HG03442 (cell line): ENCODE measurements at regions not wholly inside any gene's neighbourhood (a gene's known extent, or its start where the extent isn't known, plus 50 kb on each side); places are given as distances from the start of the nearest gene placed in this dataset.

ENCODE experiments used
- ATAC-seq: cut with Tn5 transposase; IDR thresholded peaks from one replicate; pipeline ENCODE4 v1.9.1; 2021; ENCODE audit warnings: mild to moderate bottlenecking, moderate library complexity; ENCODE audit not compliant: unreplicated experiment

DNA sequence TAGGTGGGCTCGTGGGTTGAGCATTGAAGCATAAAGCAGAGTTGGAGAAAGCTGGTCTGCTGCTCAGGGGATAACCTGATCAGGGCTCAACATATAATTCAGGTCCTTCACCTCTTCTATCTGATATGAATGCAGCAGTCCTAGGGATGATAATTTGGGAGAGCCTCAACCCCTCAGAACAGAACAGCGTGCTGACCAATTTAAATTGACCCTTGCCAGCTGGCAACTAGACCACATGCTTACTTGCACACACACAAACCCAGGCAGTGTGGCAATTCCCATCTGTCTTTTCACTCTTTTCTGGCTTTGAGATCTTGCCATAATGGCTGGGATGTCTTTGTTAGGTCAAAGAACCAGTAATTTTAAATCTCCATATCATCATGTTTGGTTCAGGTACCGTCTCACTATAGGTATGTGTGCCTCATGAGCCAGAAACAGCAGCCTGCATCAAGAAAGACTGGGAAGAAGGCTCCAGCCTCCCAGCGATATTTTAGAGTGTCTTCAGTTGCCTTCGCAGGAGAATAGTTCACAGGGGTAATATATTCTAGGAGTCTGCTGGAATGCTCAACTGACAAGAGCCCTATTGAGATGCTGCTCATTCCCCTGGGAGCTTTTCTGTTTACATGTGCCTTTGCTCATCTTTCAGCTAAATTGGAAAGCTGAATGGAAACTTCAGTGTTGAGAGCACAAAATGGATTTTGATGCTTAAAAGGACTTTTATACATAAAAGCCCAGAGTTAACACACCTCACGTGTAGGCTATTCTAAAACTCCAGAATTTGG lies 497.6 kb downstream of the RASEF start:
- ATAC-seq = no peak

DNA sequence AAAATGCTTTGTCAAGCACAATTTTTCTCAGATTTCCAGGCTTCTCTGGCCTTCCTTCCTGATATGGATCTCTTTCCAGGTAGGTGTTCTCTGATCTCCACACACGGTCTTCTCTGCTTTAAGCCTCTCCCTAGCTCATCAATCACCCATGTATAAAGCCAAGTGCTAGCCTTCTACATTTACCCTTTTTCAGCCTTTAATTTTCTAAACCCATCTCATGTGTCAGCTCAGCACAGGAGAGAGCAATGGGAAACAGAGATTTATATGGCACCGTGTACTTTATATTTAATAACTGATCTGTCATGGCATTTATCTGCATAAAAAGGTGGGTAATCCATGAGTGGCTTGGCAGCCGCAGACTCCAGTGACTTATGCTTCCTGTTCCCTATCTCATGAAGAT lies 495.0 kb downstream of the RASEF start:
- no peak for ATAC-seq

DNA sequence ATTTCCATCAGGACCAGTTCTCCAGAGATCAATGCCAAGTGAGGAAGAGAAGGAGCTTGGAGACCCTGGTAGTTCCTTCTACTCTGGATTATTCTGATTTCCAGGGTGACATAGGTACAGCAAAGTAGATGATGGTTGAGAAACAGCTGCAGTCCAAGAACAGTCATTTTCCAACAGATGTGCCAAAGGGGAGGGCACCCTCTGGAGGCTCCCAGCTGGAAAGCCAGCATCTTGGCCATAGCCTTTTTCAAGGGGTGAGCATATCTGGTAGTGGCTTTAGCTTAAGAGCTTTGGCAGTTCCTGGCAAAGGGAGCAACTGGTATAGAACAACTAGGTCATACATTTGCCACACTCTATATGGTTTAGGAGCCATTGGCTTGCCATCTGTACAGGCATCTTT lies 492.7 kb downstream of the RASEF start:
- no peak for ATAC-seq

DNA sequence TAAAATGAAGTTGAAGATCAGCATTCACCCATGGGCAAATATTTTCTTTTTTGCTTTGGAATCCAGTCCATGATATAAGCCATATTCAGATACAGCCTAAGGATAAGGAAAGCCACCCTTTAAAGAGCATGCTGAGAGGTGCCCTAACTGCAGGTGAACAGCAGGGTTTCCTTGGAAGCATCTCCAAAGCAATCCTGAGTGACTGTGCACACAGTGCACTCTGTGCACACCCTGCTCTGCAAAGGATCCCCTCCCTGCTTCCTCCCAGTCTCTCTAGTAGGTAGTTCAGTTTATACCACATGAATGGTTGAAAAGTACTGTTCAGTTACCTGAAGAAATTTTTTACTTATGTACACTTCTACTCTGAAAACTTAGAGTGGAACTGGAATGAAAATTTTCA lies 491.4 kb downstream of the RASEF start:
- no peak for ATAC-seq

DNA sequence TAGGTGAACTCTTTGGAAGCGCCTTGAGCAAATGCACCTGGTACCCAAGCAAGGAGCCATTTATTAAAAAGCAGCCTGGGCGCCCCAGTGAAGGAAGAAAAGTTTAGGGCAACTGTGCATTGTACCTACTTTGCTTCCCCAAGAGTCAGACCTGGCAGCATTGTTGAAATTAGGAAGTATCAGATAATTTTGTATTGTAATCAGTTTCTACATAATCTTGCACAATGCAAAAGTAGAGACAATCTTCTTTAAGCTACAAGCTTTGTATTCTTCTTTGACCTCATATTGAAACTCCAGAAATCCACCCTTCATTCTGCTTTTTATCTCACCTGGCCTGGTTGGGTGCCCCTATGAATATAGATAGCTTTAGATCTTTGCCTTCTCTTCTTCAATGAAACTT lies 490.8 kb downstream of the RASEF start:
- ATAC-seq = no peak

DNA sequence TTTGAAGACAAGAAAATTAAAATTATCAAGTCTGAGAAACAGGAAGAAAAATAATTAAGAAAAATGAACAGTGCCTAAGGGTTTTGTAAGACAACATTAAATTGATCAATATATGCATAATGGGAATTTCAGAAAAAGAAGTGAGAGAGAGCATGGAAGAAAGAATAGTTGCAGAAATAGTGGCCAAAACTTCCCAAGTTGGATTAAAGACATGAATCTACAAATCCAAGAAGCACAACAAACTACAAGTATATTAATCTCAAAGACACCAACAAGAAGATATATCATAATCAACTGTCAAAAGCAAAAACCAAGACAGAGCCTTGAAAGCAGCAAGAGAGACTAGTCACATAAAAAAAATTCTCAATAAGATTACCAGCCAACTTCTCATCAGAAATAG lies 488.0 kb downstream of the RASEF start:
- no peak for ATAC-seq

DNA sequence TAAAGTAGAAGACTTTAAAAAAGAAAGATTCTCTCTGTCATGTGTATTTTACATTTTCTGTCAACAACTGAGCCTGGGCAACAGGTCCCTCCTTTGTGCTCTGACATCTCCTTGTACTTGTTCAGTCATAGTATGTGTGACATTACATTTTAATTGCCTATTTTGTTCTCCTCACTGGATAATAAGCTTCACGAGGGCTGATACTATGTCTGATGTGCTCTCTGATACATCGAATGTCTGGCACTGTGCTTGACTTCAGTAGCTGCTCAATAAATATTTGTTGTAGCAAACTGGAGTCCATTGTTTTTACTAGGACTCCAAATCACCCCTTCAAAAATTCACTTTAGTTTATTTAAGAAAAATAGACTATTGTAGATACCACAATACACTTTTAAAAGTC lies 482.0 kb downstream of the RASEF start:
- no peak for ATAC-seq

DNA sequence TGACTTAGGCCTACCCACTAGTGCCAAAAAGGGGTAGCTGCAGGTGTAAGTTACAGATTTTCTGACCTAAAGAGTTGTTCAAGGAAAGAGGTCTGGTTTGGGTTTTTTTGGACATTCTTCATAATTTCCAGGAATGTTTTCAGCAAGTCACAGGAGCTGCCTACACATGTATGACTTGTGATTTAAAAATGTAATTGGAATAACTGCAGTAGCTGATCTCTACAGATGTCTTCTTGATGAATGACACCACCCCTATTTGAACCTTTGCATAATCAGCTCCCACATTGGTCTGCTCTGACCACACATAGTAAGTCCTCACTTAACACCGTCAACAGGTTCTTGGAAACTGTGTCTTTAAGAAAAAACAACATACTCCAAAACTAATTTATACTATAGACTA lies 481.4 kb downstream of the RASEF start:
- ATAC-seq = no peak

DNA sequence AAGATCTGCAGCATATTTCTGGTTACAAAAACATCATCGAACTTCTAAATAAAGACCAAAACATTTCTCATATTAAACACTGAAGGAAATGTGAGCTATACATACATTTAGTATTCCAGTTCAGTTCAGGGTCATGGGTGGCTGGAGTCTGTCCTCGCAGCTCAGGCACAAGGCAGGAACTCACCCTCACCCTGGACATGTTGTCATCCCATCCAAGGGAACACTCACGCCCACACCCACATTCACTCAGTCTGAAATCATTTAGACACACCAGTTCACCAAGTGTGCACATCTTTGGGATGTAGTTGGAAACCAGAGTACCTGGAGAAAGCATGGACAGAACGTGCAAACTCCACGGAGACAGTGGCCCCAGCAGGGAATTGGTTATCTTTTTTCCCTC lies 481.0 kb downstream of the RASEF start:
- ATAC-seq = no peak

DNA sequence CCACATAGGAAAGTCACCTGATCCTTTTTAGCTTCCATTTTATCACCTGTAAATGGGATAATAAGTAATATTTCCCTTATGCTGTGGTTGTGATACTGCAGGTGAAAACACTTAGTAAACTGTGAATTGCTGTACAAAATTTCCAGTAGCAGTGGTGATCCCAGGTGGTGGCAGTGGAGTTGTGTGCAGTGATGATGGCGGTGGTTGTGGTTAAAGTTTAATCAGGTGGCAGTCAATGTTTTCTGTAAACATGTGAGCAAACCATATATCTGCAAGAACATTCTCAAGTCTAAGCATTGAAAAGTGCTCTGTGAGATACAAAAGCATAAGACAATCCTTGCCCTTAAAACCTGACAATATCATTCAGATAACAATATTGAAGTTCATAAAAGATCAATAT lies 480.2 kb downstream of the RASEF start:
- no peak for ATAC-seq

DNA sequence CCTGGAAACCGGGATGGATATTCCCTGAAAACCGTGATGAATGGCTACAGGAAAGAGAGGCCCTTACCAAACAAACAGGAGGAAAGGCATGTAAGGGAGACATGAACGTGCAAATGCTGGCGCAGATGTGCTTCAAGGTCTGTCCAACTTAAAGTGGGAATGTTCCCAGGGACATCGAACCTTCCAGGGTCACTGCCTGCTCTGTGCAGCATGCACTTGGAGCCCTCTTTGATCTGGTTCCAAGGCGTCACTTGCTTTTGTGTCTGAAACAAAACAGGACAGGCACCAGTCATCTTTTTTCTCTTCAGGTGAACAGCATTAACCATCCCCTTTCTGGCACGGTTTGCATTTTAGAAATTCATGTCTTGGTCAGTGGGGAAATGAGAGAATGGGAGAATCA lies 479.4 kb downstream of the RASEF start:
- ATAC-seq = no peak

DNA sequence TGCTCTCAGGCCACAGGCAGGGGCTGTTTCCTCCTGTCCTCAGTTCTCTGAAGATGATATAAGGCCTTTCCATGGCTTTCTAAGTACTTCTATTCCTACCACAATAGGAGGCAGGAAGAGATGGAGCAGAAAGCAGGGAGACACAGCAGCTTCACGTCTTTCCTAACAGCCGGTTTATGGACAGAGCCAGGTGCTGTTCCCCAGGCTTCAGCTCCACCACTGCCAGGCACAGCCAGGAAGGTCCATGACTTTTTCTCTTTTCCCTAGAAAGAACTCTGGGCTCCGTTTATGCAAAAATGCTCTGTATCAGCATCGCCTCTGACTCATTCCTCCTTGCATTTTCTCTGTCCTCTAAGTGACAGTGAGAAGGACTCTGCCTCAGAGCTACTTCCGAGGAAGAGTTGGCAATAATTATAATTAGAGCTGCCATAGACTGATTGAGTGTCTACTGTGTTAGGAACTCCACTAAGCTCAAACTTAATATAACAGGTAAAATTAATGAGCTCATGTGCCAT lies 478.5 kb downstream of the RASEF start:
- ATAC-seq = no peak

DNA sequence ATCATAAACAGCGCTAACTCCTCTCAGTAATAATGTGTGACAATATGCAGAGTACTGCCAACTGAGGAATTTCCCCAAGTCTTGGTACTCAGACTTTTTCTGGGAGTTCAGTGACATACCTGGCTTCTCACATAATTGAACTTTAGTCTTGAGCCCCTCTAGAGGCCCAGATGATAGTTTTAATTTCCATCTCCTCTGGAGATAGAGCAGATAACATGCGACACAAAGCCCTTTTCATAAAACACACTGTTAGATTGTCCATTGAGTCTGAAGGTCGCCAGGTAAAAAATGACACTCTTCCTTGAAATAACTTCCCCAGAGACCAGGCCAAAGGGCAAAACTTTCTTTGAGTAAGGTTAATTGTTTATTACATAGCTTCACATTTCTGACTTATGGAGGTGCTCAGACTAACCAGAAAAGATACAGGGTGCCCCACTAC lies 476.0 kb downstream of the RASEF start:
- ATAC-seq = no peak

DNA sequence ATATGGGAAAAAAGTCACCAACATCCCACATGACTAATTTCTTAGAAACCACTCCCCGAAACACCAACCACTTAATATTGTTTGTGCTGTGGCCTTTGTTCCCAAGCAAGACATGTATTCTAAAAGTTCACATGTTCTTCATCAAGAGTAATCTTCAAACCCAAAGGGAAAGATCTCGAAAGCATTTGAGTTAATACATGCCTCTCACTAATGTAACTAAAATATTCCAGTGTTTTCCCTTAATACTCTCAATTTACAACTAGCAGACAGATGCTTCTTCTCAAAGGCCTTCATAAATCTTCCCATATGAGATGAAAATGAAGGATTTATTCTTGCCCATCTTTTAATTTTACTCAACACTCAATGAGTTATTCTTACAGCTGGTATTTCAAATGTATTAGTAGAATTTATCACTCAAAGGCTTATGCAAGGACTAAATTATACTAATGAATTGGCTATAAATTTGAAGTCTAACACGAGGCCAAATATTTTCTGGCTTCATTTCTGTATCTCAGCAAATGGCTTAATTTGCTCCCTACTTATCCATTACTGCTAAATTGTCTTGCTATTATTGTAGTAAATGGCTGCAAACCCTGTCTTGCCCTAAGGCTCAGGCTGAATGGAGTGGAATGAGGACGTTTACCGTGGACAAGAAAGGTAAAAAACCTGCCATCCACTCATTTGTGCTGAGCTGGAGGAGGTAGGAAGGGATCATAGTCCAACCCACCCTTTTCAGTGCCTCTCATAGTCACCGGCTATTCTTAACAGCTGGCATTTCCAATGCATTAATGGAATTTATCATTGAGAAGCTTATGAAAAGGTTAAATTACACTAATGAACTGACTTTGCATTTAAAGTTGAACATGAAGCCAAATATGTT lies 474.4 kb downstream of the RASEF start:
- no peak for ATAC-seq

DNA sequence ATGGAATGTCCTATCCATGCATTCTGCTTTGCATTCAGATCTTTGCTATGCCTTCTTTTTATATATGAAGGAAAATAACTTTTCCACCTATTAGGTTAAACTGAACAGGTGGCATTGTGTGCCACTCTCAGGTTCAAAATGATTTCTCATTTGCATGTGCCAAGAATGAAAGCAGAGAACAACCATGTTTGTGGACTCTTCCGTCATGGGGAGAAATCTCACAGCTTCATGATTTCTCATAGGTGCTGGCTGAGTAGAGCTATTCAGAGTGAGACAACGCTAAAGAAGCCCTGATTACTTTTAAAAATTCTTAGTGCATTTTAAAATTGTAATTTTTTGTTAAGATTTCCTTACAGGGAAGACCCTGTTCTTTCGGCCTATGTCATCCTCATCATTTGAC lies 472.1 kb downstream of the RASEF start:
- no peak for ATAC-seq

DNA sequence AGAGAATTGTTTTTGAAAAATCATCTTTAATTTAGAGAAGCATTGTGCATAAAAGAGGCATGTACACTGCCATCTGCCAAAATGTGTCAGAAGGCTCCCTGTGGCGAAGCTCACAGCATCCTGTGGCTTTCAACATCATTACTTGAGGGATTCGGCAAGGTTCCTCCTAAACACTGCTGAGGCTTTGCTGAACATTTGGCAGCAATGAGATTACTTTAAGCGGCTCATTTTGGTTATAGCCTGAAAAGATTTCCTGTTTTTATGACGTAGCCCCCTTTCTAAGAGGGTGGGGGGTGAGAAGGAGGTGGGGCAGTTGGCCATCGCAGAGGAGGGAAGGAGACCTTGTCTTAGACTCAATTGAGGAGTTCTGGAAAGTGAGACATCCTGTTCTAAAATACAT lies 469.4 kb downstream of the RASEF start:
- ATAC-seq = no peak

DNA sequence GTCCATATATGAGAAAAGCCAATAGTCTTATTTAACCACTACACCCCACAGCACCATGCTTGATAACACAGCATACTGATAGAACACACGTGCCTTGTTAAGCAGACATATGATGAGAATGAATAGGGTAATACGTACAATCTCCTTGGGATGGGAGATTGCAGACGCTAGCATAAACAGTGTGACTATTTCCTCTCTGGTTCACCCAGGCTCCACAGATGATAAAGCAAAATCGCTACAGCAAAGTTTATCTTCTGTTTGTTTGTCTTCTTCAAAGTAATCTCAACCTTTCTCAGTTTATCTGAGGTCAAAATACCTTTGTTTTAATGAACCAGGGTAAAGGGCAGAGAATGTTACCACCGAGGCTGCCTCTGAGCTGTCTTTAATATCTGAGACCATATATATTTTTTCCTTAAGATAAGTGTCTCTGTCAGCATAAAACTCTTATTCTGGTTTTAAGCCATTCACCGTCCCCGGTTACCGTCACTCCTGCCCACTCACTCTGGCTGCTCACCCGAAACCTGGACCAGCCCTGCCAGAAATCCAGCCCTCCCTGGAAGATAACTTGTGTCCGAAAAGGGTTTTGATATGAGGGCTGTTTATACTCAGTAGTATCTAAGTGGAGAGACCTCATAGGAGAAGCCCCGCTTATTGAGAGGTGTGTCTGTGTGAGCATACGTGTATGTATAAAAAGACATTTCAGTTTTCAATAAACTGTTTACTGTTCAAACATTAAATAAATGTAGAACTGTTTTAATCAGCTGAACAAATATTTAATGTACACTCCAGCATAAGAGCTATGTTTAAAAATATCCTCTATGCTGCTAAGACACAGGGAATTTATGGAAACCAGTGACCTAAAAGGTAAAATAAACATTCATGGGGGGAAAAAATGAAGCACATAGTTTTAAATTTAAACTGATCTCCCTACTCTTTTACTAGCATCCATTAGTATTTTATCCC lies 465.4 kb downstream of the RASEF start:
- ATAC-seq = no peak

DNA sequence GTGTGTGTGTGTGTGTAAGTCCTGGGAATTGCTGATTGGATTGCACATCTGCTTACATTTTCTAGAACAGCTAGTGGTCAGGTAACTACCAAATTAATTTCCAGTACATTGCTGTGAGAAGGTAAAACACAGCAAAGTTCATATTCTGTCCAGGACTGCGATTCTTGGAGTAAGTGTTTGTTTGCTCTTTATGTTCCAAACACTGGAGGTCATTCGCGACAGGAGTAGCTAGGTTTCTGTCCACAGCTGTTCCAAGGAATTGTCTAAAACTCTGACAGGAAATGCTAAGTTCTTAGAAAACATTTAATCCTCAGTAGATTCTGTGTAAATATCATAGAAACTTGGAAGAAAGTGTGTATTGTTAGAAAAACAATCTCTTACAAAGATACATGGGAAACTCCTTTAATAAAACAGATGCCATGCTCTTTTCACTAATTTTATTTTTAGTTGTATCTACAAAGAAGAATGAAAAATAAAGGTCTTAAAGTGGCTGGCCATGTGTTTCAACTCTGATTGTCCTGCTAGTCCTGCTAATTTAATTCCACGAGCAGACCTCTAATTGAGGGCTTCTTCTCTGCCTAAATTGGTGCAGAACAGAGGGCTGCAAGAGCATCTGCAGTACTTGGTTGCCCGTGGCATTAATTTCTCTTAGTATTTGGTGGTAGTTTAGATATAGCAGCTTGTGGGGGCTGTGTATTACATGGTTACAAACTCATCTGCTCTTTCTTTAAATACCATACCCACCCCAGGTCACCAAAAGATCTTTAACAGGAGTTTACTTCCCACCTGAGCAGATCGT lies 464.5 kb downstream of the RASEF start:
- no peak for ATAC-seq

DNA sequence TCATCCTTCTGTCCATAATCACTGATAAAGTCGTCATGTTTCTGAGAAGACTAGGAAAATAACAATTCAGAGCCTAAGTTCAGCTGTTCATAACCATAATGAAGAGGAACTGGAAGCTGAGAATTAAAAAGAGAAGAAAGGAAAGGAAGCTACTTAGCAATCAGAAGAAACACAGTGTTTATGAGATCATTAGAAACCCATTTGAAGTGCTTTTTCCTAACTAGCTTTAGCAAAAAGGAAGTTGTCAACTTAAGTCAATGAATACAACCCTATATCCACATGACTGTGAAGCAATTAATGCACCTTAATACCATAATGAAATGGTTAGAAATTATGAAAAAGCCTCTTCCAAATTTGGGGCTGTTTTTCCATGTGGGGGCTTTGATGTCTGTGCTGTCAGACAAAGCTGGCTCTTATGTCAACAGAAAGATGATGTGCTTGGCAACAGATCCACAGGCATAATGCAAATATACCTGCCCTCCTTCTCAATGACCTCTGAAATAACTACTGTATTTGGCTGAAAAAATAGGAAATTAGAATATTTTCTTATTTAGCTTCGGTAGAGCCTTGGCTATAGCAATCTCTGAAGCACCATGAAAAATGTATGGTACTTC lies 463.5 kb downstream of the RASEF start:
- no peak for ATAC-seq
